ENCODE measurements at regions not wholly inside any gene's neighbourhood (a gene's known extent, or its start where the extent isn't known, plus 50 kb on each side); places are given as distances from the start of the nearest gene placed in this dataset.
"Not testable (repeated sequence)": the region's sequence is repeated elsewhere in the genome, so short reads cannot be mapped to it uniquely, and the experiment has no call there.

- DNase-seq: no peak
Measured at GRCh38 chr10:91090761-91091529, 129.5 kb upstream of the PCGF5 start.

GRCh38 chr10:91091780-91092179, 128.7 kb upstream of the PCGF5 start:
- DNase-seq: no peak

GRCh38 chr10:91096274-91096673, 124.2 kb upstream of the PCGF5 start:
- no peak for DNase-seq

GRCh38 chr10:91097313-91097712, 123.2 kb upstream of the PCGF5 start:
- DNase-seq: no peak

GRCh38 chr10:91098021-91098420, 122.4 kb upstream of the PCGF5 start:
- not testable (repeated sequence) for DNase-seq

- DNase-seq: no peak
Measured at GRCh38 chr10:91103384-91104192, 116.9 kb upstream of the PCGF5 start.

- no peak for DNase-seq
Measured at GRCh38 chr10:91104193-91105041, 116.0 kb upstream of the PCGF5 start.

- no peak for DNase-seq
Measured at GRCh38 chr10:91105269-91105668, 115.2 kb upstream of the PCGF5 start.

- no peak for DNase-seq
Measured at GRCh38 chr10:91108820-91109219, 111.6 kb upstream of the PCGF5 start.

- DNase-seq: no peak
Measured at GRCh38 chr10:91111060-91111459, 109.4 kb upstream of the PCGF5 start.

- no peak for DNase-seq
Measured at GRCh38 chr10:91115618-91116390, 104.7 kb upstream of the PCGF5 start.

GRCh38 chr10:91117505-91117904, 103.0 kb upstream of the PCGF5 start:
- DNase-seq: no peak

- DNase-seq: no peak
Measured at GRCh38 chr10:91120348-91120747, 100.1 kb upstream of the PCGF5 start.

GRCh38 chr10:91123261-91123660, 97.2 kb upstream of the PCGF5 start:
- no peak for DNase-seq

GRCh38 chr10:91124016-91124415, 96.4 kb upstream of the PCGF5 start:
- no peak for DNase-seq

GRCh38 chr10:91126471-91126870, 94.0 kb upstream of the PCGF5 start:
- DNase-seq: no peak

GRCh38 chr10:91127341-91128082, 93.0 kb upstream of the PCGF5 start:
- DNase-seq: no peak

GRCh38 chr10:91135113-91135512, 85.3 kb upstream of the PCGF5 start:
- DNase-seq: no peak

GRCh38 chr10:91137011-91137643, 83.3 kb upstream of the PCGF5 start:
- DNase-seq: no peak

GRCh38 chr10:91137822-91138221, 82.6 kb upstream of the PCGF5 start:
- no peak for DNase-seq

- no peak for DNase-seq
Measured at GRCh38 chr10:91140995-91141549, 79.4 kb upstream of the PCGF5 start.

Data from suppressor macrophage (primary cell).